HepG2 (cell line): ENCODE measurements at regions not wholly inside any gene's neighbourhood (a gene's known extent, or its start where the extent isn't known, plus 50 kb on each side); places are given as distances from the start of the nearest gene placed in this dataset.

Experiments used
- CENPBD1 ChIP-seq: sonication (generic); formaldehyde crosslinking; IDR thresholded peaks from 2 replicates; pipeline ENCODE4 v1.8.0; 2022; ENCODE audit warnings: missing genetic modification reagents, low read depth, mild to moderate bottlenecking, borderline replicate concordance
- CREB3 ChIP-seq: sonication (generic); formaldehyde crosslinking; IDR thresholded peaks from 2 replicates; pipeline ENCODE4 v1.5.0; 2020; ENCODE audit warnings: missing genetic modification reagents
- ELF3 ChIP-seq: IDR thresholded peaks from 2 replicates; pipeline ENCODE4 v1.6.1; 2016; ENCODE audit warnings: missing genetic modification reagents, missing compliant biosample characterization
- FOXJ3 ChIP-seq: sonication (generic); formaldehyde crosslinking; IDR thresholded peaks from 2 replicates; pipeline ENCODE4 v1.4.0; 2020; ENCODE audit warnings: missing genetic modification reagents, mild to moderate bottlenecking, borderline replicate concordance
- GMEB1 ChIP-seq: sonication (generic); formaldehyde crosslinking; IDR thresholded peaks from 2 replicates; pipeline ENCODE4 v1.5.1; 2020; ENCODE audit warnings: missing genetic modification reagents, mild to moderate bottlenecking, borderline replicate concordance
- GZF1 ChIP-seq: sonication (generic); formaldehyde crosslinking; IDR thresholded peaks from 2 replicates; pipeline ENCODE4 v1.5.1; 2020; ENCODE audit warnings: mild to moderate bottlenecking, missing genetic modification reagents
- HNRNPH1 ChIP-seq: fragments of 200-400 bp; formaldehyde crosslinking; optimal IDR thresholded peaks from 2 replicates; pipeline ENCODE3; 2017; ENCODE audit warnings: mild to moderate bottlenecking, low read depth, low read length
- IKZF4 ChIP-seq: sonication (generic); formaldehyde crosslinking; IDR thresholded peaks from 2 replicates; pipeline ENCODE4 v1.5.1; 2020; ENCODE audit warnings: borderline replicate concordance, mild to moderate bottlenecking, low read depth, missing genetic modification reagents; ENCODE audit errors: not compliant biosample characterization
- KDM6A ChIP-seq: IDR thresholded peaks from 2 replicates; pipeline ENCODE4 v1.6.1; 2016; ENCODE audit warnings: low read depth
- KLF11 ChIP-seq: IDR thresholded peaks from 2 replicates; pipeline ENCODE4 v1.6.1; 2016; ENCODE audit warnings: missing compliant biosample characterization
- MAX ChIP-seq: IDR thresholded peaks from 2 replicates; pipeline ENCODE4 v1.6.1; 2012; ENCODE audit warnings: inconsistent platforms
- NCOR1 ChIP-seq: fragments of 200-600 bp; sonication (generic); IDR thresholded peaks from 2 replicates; pipeline ENCODE4 v1.7.0; 2017; ENCODE audit warnings: antibody characterized with exemption, low read length, borderline replicate concordance
- PCBP2 ChIP-seq: fragments of 200-400 bp; formaldehyde crosslinking; optimal IDR thresholded peaks from 2 replicates; pipeline ENCODE3; 2018; ENCODE audit warnings: low read length, low read depth; ENCODE audit not compliant: poor library complexity, severe bottlenecking
- RXRB ChIP-seq: IDR thresholded peaks from 2 replicates; pipeline ENCODE4 v1.6.1; 2016; ENCODE audit warnings: borderline replicate concordance, missing genetic modification reagents, missing compliant biosample characterization
- SP2 ChIP-seq: sonication (generic); formaldehyde crosslinking; IDR thresholded peaks from 2 replicates; pipeline ENCODE4 v1.5.1; 2020; ENCODE audit warnings: mild to moderate bottlenecking, missing genetic modification reagents
- TARDBP ChIP-seq: sonication (generic); formaldehyde crosslinking; IDR thresholded peaks from 2 replicates; pipeline ENCODE4 v1.8.0; 2022; ENCODE audit warnings: mild to moderate bottlenecking, missing genetic modification reagents
- TOPORS ChIP-seq: sonication (generic); formaldehyde crosslinking; IDR thresholded peaks from 2 replicates; pipeline ENCODE4 v1.8.0; 2023; ENCODE audit warnings: mild to moderate bottlenecking, missing genetic modification reagents
- ZBTB3 ChIP-seq: sonication (generic); formaldehyde crosslinking; IDR thresholded peaks from 2 replicates; pipeline ENCODE4 v1.4.0; 2020; ENCODE audit warnings: low read depth, mild to moderate bottlenecking, moderate library complexity, missing genetic modification reagents, borderline replicate concordance
- ZFP36L2 ChIP-seq: sonication (generic); formaldehyde crosslinking; IDR thresholded peaks from 2 replicates; pipeline ENCODE4 v1.4.0; 2020; ENCODE audit warnings: missing genetic modification reagents
- ZFY ChIP-seq: sonication (generic); formaldehyde crosslinking; IDR thresholded peaks from 2 replicates; pipeline ENCODE4 v1.4.0; 2020; ENCODE audit warnings: missing genetic modification reagents
- ZGPAT ChIP-seq: IDR thresholded peaks from 2 replicates; pipeline ENCODE4 v1.6.1; 2016; ENCODE audit warnings: mild to moderate bottlenecking
- ZNF224 ChIP-seq: sonication (generic); formaldehyde crosslinking; IDR thresholded peaks from 2 replicates; pipeline ENCODE4 v1.5.0; 2020; ENCODE audit warnings: mild to moderate bottlenecking, missing genetic modification reagents
- ZNF264 ChIP-seq: sonication (generic); formaldehyde crosslinking; IDR thresholded peaks from 2 replicates; pipeline ENCODE4 v1.4.0; 2020; ENCODE audit warnings: missing genetic modification reagents
- ZNF333 ChIP-seq: sonication (generic); formaldehyde crosslinking; IDR thresholded peaks from 2 replicates; pipeline ENCODE4 v1.4.0; 2020; ENCODE audit warnings: mild to moderate bottlenecking, missing genetic modification reagents, borderline replicate concordance
- ZNF350 ChIP-seq: sonication (generic); formaldehyde crosslinking; IDR thresholded peaks from 2 replicates; pipeline ENCODE4 v1.4.0; 2020; ENCODE audit warnings: mild to moderate bottlenecking, low read depth, missing genetic modification reagents, borderline replicate concordance
- ZNF709 ChIP-seq: sonication (generic); formaldehyde crosslinking; IDR thresholded peaks from 2 replicates; pipeline ENCODE4 v1.5.0; 2020; ENCODE audit warnings: mild to moderate bottlenecking, missing genetic modification reagents
- ZNF879 ChIP-seq: sonication (generic); formaldehyde crosslinking; IDR thresholded peaks from 2 replicates; pipeline ENCODE4 v1.8.1; 2023; ENCODE audit warnings: missing genetic modification reagents

GRCh38 chr7:138352570-138353461, 107.2 kb upstream of the TRIM24 start (continued):
- TF ChIP-seq ZNF224 (CRISPR knock-in tag): no peak
- peak; percentile 98 for TF ChIP-seq ZGPAT (CRISPR knock-in tag)
- TF ChIP-seq ZNF709 (CRISPR knock-in tag): peak; percentile 81
- TF ChIP-seq TOPORS: no peak
- no peak for TF ChIP-seq ZFP36L2 (CRISPR knock-in tag)
- TF ChIP-seq KDM6A (CRISPR knock-in tag): peak; percentile 68
- no peak for TF ChIP-seq CENPBD1
- TF ChIP-seq TARDBP: peak; percentile 91
- TF ChIP-seq IKZF4 (CRISPR knock-in tag): no peak
- no peak for TF ChIP-seq ZNF333 (CRISPR knock-in tag)
- peak; percentile 91 for TF ChIP-seq ZNF350 (CRISPR knock-in tag)
- TF ChIP-seq PCBP2: no peak
- no peak for TF ChIP-seq ZBTB3 (CRISPR knock-in tag)
- TF ChIP-seq HNRNPH1: no peak
- peak; percentile 67 for TF ChIP-seq MAX
- TF ChIP-seq NCOR1: peak; percentile 58; the same call in 1 of the 2 replicates
- no peak for TF ChIP-seq SP2 (CRISPR knock-in tag)
- no peak for TF ChIP-seq GZF1 (CRISPR knock-in tag)
- TF ChIP-seq ZNF264 (CRISPR knock-in tag): peak; percentile 95
- TF ChIP-seq KLF11 (CRISPR knock-in tag): peak; percentile 80; the same call in 1 of the 2 replicates
- TF ChIP-seq ELF3 (CRISPR knock-in tag): peak; percentile 99
- peak; percentile 85 for TF ChIP-seq ZFY (CRISPR knock-in tag)
- TF ChIP-seq CREB3 (CRISPR knock-in tag): 0 out of 2 replicates have a peak, but pooled peaks have one; percentile 74
- TF ChIP-seq RXRB (CRISPR knock-in tag): peak; percentile 94
- no peak for TF ChIP-seq ZNF879 (CRISPR knock-in tag)
- peak; percentile 93 for TF ChIP-seq FOXJ3
- no peak; the same call in 1 of the 2 replicates for TF ChIP-seq GMEB1 (CRISPR knock-in tag)
